ENCODE measurements at regions not wholly inside any gene's neighbourhood (a gene's known extent, or its start where the extent isn't known, plus 50 kb on each side); places are given as distances from the start of the nearest gene placed in this dataset.

DNA sequence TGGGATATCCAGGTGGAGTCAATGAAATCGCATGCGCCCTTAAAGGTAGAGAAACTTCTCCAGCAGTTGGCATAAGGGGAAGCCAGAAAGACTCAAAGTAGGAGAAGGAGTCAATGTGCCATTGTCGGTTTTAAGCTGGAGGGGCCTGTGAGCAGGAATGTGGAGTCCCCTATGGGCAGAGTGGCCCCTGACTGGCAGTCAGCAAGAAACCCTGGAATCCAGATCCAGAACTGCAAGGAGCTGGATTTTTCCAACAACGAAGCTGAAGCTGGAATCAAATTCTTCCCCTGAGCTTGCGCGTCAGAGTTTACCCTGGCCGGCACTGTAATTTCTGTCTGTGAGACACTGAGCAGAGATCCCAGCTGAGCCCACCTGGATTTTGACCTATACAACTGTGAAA is 315.0 kb downstream of the DHX35 start:
- DNase-seq (ENCODE audit: low read depth): no peak
- TF ChIP-seq, protein P1, sequence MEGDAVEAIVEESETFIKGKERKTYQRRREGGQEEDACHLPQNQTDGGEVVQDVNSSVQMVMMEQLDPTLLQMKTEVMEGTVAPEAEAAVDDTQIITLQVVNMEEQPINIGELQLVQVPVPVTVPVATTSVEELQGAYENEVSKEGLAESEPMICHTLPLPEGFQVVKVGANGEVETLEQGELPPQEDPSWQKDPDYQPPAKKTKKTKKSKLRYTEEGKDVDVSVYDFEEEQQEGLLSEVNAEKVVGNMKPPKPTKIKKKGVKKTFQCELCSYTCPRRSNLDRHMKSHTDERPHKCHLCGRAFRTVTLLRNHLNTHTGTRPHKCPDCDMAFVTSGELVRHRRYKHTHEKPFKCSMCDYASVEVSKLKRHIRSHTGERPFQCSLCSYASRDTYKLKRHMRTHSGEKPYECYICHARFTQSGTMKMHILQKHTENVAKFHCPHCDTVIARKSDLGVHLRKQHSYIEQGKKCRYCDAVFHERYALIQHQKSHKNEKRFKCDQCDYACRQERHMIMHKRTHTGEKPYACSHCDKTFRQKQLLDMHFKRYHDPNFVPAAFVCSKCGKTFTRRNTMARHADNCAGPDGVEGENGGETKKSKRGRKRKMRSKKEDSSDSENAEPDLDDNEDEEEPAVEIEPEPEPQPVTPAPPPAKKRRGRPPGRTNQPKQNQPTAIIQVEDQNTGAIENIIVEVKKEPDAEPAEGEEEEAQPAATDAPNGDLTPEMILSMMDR (IDR thresholded peaks at IDR 0.05; ENCODE audit: control insufficient read depth, insufficient read depth, low read depth, low read length, missing control alignments): no peak
- H3K4me3 ChIP-seq (ENCODE audit: control insufficient read depth, low read depth, low read length): no peak overlapping the region

DNA sequence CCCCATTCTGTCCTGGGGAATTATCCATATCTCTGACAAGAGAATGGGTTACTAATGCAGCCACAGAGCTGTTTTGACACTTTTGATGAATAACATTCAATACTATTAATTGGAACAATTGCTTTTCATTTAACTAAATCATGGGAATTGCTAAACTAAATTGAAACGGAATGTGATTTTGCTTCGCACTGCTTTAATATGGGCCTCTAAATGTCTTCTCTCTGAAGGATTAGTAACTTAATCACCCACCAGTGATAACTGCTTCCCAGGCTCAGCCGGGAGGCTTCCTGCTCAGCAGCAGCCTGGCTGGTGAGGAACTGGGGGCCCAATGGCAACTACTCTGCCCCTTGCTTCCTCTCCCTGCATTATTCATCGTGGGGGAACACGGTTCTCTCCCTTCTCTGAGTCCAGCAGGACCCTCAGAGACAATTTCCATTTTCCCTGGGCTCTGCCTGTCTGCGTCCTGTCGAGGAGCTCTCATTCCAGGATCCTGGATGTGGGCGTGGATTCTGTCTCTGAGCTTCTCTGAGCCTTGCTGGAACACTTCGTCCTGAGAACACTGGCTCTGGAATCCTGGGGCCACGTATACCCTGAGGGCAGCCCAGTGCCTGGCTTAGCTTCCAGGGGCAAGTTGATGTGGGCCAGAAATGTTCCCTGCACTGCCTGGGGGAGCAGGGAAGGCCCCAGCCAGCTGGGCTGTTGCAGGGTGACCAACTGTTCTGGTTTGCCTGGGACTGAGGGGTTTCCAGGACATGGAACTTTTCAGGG is 308.9 kb downstream of the DHX35 start:
- TF ChIP-seq, protein P1 (IDR thresholded peaks at IDR 0.05; ENCODE audit: control insufficient read depth, insufficient read depth, low read depth, low read length, missing control alignments): no peak

DNA sequence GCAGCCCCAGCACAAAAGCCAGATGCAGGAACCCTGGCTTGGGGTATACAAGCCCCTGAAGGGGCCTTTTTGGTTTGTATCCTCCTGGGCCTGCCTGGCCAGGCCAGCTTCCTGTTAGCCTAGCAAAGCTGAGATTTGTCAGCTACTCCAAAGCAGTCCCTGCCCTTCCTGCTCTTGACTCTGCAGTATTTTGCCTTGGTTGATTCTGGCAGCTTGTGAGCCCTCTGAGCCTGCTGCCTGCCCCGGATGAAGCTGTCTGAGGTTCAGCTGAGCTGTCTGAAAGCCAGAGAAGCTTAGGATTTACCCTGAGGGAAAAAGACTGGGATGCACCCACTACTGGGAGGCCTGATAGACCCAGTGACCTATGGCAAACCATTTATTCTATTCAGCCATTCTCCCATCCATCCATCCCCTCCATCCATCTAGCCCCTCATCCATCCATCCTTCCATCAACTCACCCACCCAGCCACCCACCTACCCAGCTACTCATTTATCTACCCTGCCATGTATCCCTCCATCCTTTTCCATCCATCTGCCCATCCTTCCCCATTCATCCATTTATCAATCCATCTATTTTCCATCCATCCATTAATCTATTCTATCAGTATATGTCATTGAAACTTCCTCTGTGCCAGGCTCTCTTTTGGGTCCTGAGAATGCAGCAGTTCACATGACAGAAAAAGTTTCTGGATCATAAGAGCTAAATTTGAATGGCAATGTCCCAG is 307.5 kb downstream of the DHX35 start:
- TF ChIP-seq, protein P1 (IDR thresholded peaks at IDR 0.05; ENCODE audit: control insufficient read depth, insufficient read depth, low read depth, low read length, missing control alignments): no peak
- H3K4me3 ChIP-seq (ENCODE audit: control insufficient read depth, low read depth, low read length): no peak overlapping the region
- DNase-seq (ENCODE audit: low read depth): no peak

More for the DNA sequence above, 308.9 kb downstream of the DHX35 start:
- no peak overlapping the region for H3K4me3 ChIP-seq (ENCODE audit: control insufficient read depth, low read depth, low read length)
- no peak for DNase-seq (ENCODE audit: low read depth)

DNA sequence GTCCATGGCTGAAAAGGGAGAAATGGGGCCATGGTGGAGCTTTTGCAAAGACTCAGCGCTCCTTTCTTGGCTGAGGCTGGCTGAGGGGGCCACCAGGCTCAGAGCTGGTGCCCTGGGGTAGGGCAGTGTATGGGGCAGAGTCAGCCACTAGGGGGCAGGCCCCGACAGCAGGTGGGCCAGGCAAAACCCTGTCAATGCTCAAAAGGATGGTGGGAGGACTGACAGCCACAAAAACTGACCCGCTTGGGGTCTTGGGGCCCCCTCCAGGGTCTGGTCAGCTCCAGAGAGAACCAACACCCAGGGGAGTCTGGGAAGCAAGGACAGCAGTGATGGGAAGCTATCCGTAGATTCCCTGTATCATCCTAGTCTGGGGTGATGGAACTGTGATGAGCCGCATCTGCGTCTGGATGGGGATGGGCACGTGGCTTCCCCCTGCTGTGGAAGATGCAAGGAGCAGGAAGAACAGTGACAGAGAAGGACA is 306.9 kb downstream of the DHX35 start:
- no peak for DNase-seq (ENCODE audit: low read depth)
- TF ChIP-seq, protein P1 (IDR thresholded peaks at IDR 0.05; ENCODE audit: control insufficient read depth, insufficient read depth, low read depth, low read length, missing control alignments): peak; percentile 86
- no peak overlapping the region for H3K4me3 ChIP-seq (ENCODE audit: control insufficient read depth, low read depth, low read length)

DNA sequence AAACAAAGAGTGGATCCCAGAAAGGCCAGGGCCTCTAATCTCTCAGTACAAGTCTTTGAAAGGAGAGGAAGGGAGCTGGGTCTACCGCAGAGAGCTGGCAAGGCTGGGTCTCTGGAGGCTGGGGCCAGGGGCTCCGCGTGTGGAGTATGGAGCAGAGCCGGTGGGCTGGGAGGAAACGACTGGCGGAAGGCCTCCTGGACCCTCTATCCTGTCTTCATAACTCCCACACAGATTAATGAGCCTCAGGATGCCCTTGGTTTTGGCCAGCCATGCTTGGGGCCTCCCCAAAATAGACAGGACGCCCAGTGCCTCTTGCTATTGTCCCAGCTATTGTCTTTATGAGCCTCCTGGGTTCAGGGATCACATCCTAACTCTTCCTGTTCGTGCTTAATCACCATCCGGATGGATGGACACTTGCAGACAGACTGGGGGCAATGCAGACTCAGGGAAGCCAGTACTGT is 306.4 kb downstream of the DHX35 start:
- DNase-seq (ENCODE audit: low read depth): no peak
- TF ChIP-seq, protein P1 (IDR thresholded peaks at IDR 0.05; ENCODE audit: control insufficient read depth, insufficient read depth, low read depth, low read length, missing control alignments): no peak
- no peak overlapping the region for H3K4me3 ChIP-seq (ENCODE audit: control insufficient read depth, low read depth, low read length)

DNA sequence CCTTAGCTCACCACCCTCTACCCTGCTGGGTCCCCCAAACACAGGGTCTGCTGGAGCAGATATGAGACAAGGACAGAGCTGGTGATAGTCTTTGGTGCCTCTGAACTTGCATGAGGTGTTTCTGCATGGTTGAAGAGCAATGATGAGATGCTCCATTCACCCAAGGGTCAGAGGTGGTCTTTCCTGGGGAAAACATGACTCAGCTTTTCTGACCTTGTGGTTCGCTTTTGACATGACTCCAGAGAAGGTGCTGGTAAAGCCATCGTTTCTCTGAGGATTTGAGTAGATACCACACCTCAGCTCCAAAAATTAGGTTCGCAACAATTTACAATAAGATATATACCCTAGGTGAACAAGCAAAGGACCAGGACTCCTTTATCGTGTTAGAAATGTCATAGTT is 304.8 kb downstream of the DHX35 start:
- DNase-seq (ENCODE audit: low read depth): no peak
- no peak overlapping the region for H3K4me3 ChIP-seq (ENCODE audit: control insufficient read depth, low read depth, low read length)
- TF ChIP-seq, protein P1 (IDR thresholded peaks at IDR 0.05; ENCODE audit: control insufficient read depth, insufficient read depth, low read depth, low read length, missing control alignments): no peak
